Body of pancreas (tissue), 4 donors: ENCODE measurements at regions not wholly inside any gene's neighbourhood (a gene's known extent, or its start where the extent isn't known, plus 50 kb on each side); places are given as distances from the start of the nearest gene placed in this dataset.

Experiments used
- ATAC-seq: fragments of 150-250 bp; one replicate; pipeline ENCODE4 v1.9.1; 2016
- DNase-seq, 4 donors: peaks; one replicate each; pipeline ENCODE4 v3.0.0-alpha.2; 2019
- H3K27ac ChIP-seq, 4 donors: fragments of 200-600 bp; sonication (generic); 1 replicate in 3 of 4; 2 replicates in 1 of 4; pipeline versions ENCODE4 v1.5.1 to v1.6.1; 2016 to 2019; ENCODE audit warnings: mild to moderate bottlenecking in 1 of 4, mixed read lengths in 1 of 4, moderate library complexity in 1 of 4
- H3K27me3 ChIP-seq, 2 donors: fragments of 200-600 bp; sonication (generic); one replicate each; pipeline ENCODE4 v1.6.0; 2016; ENCODE audit warnings: mild to moderate bottlenecking in 1 of 2
- H3K36me3 ChIP-seq, 2 donors: fragments of 200-600 bp; sonication (generic); replicated peaks in 1 of 2; 2 replicates each; pipeline ENCODE4 v1.5.1; 2016; ENCODE audit warnings: low read depth in 2 of 2; ENCODE audit not compliant: insufficient read depth in 1 of 2
- H3K4me1 ChIP-seq: fragments of 200-600 bp; sonication (generic); one replicate; pipeline ENCODE4 v1.6.0; 2016
- H3K4me3 ChIP-seq, 2 donors: fragments of 200-600 bp; sonication (generic); 1 replicate in 1 of 2; 2 replicates in 1 of 2; pipeline ENCODE4 v1.5.1; 2016 to 2019
- H3K9me3 ChIP-seq, 3 donors: fragments of 200-600 bp; sonication (generic); 1 replicate in 2 of 3; 2 replicates in 1 of 3; pipeline ENCODE4 v1.5.1; 2016
- POLR2A ChIP-seq, 3 donors: fragments of 450-650 bp; IDR thresholded peaks; one replicate each; pipeline ENCODE4 v1.6.1; 2016; ENCODE audit warnings: antibody characterized with exemption in 3 of 3, mild to moderate bottlenecking in 2 of 3
- WGBS, 2 donors: methylation state at CpG; one replicate each; pipeline ENCODE4 v1.1.5; 2017; 5-methylcytosine and 5-hydroxymethylcytosine counted together
- intact Hi-C: fragments of 100-400 bp; cut with DNase I; formaldehyde crosslinking; loops from one replicate; pipeline ENCODE4 v1.15.1; 2023
- TF ChIP-seq, protein P1 (sequence below), 7 experiments: fragments of 450-650 bp in 4 of 7; fragments of 200-600 bp in 3 of 7; sonication (generic) in 3 of 7; IDR thresholded peaks; one replicate each; pipeline ENCODE4 v1.5.1; 2016 to 2019; ENCODE audit warnings: antibody characterized with exemption in 7 of 7

- Histone ChIP-seq H3K27ac (no peak overlapping the region), H3K4me3 (no peak overlapping the region), H3K36me3 (no peaks in the 10 kb centered on the region), H3K27me3 (no peaks in the 10 kb centered on the region), H3K4me1 (no peaks in the 10 kb centered on the region), H3K9me3 (no peaks in the 10 kb centered on the region)
- ATAC-seq: no peak
- DNase-seq: no peak
- intact Hi-C loops: no loop called here
- TF ChIP-seq, protein P1, sequence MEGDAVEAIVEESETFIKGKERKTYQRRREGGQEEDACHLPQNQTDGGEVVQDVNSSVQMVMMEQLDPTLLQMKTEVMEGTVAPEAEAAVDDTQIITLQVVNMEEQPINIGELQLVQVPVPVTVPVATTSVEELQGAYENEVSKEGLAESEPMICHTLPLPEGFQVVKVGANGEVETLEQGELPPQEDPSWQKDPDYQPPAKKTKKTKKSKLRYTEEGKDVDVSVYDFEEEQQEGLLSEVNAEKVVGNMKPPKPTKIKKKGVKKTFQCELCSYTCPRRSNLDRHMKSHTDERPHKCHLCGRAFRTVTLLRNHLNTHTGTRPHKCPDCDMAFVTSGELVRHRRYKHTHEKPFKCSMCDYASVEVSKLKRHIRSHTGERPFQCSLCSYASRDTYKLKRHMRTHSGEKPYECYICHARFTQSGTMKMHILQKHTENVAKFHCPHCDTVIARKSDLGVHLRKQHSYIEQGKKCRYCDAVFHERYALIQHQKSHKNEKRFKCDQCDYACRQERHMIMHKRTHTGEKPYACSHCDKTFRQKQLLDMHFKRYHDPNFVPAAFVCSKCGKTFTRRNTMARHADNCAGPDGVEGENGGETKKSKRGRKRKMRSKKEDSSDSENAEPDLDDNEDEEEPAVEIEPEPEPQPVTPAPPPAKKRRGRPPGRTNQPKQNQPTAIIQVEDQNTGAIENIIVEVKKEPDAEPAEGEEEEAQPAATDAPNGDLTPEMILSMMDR (IDR thresholded peaks at IDR 0.05): no peak
- no peak for TF ChIP-seq POLR2A (IDR thresholded peaks at IDR 0.05)
These were observed 242.8 kb downstream of the PCDH7 start for GRCh38 chr4:30962939-30963338.

DNA sequence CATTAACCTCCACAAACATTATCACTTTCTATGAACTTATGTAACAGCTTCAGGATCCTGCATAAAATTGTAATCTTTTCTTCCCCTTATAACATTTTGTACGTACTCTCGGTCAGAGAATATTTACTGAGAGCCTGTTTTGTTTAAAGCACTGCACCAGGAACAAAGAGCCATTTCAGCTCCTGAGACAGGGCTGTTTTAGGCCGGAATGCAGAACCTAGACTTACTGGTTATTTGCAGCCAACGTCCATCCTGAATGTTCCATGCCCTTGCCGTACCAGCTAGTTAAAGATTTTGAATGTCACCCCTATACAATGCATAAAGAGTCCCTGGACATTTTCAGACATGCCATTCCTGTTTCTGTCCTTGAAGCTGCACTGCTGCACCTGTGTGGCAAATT is 248.8 kb downstream of the PCDH7 start:
- ATAC-seq (peak; percentile 30), DNase-seq (no peak)
- intact Hi-C loops: no loop called here
- no peak for TF ChIP-seq POLR2A (IDR thresholded peaks at IDR 0.05)
- TF ChIP-seq, protein P1 (IDR thresholded peaks at IDR 0.05): no peak
- H3K36me3 ChIP-seq: no peaks in the 10 kb centered on the region
- H3K27ac ChIP-seq: peak overlapping the region in 1 of 4 donors; percentile 20
- no peaks in the 10 kb centered on the region for H3K4me1 ChIP-seq
- no peaks in the 10 kb centered on the region for H3K27me3 ChIP-seq
- H3K4me3 ChIP-seq: no peak overlapping the region
- no peaks in the 10 kb centered on the region for H3K9me3 ChIP-seq
- 14 to 19% methylated on average over 5 of the region's 5 CpGs for WGBS, 2 donors

DNA sequence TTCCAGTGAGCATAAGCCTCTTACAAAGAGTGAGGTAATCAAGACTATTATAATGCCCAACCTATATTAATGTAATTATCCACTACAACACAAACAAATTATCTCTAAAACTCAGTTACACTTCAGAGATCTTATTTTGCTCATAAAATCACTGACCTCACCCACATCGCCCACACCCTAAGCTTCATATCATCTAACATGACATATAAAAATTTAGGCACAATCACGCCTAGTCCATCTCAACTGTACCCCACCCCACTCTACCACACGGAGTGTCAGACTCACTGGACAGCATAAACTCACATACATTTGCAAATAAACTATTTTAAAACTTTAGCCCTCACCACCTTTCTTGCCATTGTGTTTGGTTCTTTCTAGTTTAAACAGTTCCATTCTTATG is 252.4 kb downstream of the PCDH7 start:
- H3K4me1 ChIP-seq: peaks cover 7% of the 10 kb centered on the region
- no peak overlapping the region for H3K27ac ChIP-seq
- TF ChIP-seq, protein P1 (IDR thresholded peaks at IDR 0.05): no peak
- TF ChIP-seq POLR2A (IDR thresholded peaks at IDR 0.05): no peak
- no peak overlapping the region for H3K4me3 ChIP-seq
- 68 to 77% methylated on average over 3 of the region's 3 CpGs for WGBS, 2 donors
- no peaks in the 10 kb centered on the region for H3K27me3 ChIP-seq
- intact Hi-C loops: no loop called here
- DNase-seq (no peak), ATAC-seq (no peak)
- H3K9me3 ChIP-seq: no peaks in the 10 kb centered on the region
- no peaks in the 10 kb centered on the region for H3K36me3 ChIP-seq

DNA sequence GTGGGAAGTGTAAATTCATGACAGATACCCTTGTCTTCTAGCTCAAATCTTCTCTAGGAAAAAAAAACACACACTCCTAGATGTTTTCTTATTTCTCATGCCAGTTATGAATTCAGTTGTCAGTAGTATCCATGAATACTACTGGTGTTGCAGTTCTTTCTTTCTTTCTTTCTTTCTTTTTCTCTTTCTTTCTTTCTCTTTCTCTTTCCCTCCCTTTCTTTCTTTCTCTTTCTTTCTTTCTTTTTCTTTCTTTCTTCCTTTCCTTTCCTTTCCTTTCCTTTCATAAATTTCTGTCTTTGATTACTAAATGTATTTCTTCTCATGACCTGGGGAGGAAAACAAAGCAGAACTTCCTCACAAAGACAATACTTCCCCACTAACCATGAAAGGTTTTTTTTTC is 253.8 kb downstream of the PCDH7 start:
- H3K27me3 ChIP-seq: no peaks in the 10 kb centered on the region
- TF ChIP-seq, protein P1 (IDR thresholded peaks at IDR 0.05): no peak
- TF ChIP-seq POLR2A (IDR thresholded peaks at IDR 0.05): no peak
- intact Hi-C loops: no loop called here
- H3K27ac ChIP-seq: no peak overlapping the region
- peaks cover 7% of the 10 kb centered on the region for H3K4me1 ChIP-seq
- H3K9me3 ChIP-seq: no peaks in the 10 kb centered on the region
- no peak for DNase-seq
- H3K36me3 ChIP-seq: no peaks in the 10 kb centered on the region
- no peak for ATAC-seq
- H3K4me3 ChIP-seq: no peak overlapping the region

DNA sequence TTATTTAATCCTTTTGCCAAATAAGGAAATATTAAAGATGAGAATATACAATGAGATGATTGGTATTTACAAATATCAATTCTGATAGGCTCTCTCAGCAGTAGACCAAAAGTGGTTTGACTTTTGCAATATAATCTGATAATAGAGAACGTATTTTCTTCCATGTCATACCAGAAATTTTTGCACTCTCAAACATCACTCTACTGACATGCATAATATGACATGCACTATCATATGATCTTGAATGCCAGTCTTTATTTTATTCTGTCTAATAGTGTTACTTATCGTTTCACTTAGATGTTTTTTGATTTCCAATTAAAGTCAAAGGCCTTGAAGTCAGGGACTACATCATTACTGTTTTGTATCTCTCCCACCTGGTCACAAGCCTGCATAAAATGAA is 259.2 kb downstream of the PCDH7 start:
- WGBS, 2 donors: 56 to 63% methylated on average over 2 of the region's 2 CpGs
- intact Hi-C loops: no loop called here
- no peaks in the 10 kb centered on the region for H3K9me3 ChIP-seq
- H3K36me3 ChIP-seq: no peaks in the 10 kb centered on the region
- no peak overlapping the region for H3K27ac ChIP-seq
- H3K27me3 ChIP-seq: no peaks in the 10 kb centered on the region
- ATAC-seq (no peak), DNase-seq (no peak)
- TF ChIP-seq, protein P1 (IDR thresholded peaks at IDR 0.05): no peak
- TF ChIP-seq POLR2A (IDR thresholded peaks at IDR 0.05): no peak
- H3K4me3 ChIP-seq: no peak overlapping the region
- H3K4me1 ChIP-seq: peaks cover 6% of the 10 kb centered on the region
